Activated CD8-positive, alpha-beta memory T cell treated with anti-CD3 and anti-CD28 coated beads, Interleukin-2, amount 10 ng/mL, durations not matched to agents 7 days and 5 days (primary cell): ENCODE measurements at regions not wholly inside any gene's neighbourhood (a gene's known extent, or its start where the extent isn't known, plus 50 kb on each side); places are given as distances from the start of the nearest gene placed in this dataset.
"Not testable (repeated sequence)": the region's sequence is repeated elsewhere in the genome, so short reads cannot be mapped to it uniquely, and the experiment has no call there.

ENCODE experiments used
- ATAC-seq: fragments of 150-1000 bp; cut with Tn5 transposase; one replicate; pipeline ENCODE4 v1.10.0; 2021; ENCODE audit warnings: moderate library complexity
- CTCF ChIA-PET: fragments of 350-600 bp; sonication (Branson Sonifier 250); formaldehyde crosslinking; loops from one replicate; lab custom pipeline; 2021; ENCODE audit warnings: antibody characterized with exemption; lab: Charles Lee
- DNase-seq: peaks from one replicate; pipeline ENCODE4 v3.0.0-alpha.2; 2020
- H3K27ac Mint-ChIP-seq: one replicate; pipeline ENCODE4 v1.8.0; 2021; ENCODE audit warnings: mild to moderate bottlenecking, mixed read lengths
- H3K27me3 Mint-ChIP-seq: one replicate; pipeline ENCODE4 v1.8.0; 2021; ENCODE audit warnings: mixed read lengths
- H3K36me3 Mint-ChIP-seq: one replicate; pipeline ENCODE4 v1.8.0; 2021; ENCODE audit warnings: mild to moderate bottlenecking, mixed read lengths
- H3K4me1 Mint-ChIP-seq: one replicate; pipeline ENCODE4 v1.8.0; 2021; ENCODE audit warnings: mixed read lengths
- H3K4me3 Mint-ChIP-seq: one replicate; pipeline ENCODE4 v1.8.0; 2021; ENCODE audit warnings: mild to moderate bottlenecking, moderate library complexity, mixed read lengths
- H3K9me3 Mint-ChIP-seq: one replicate; pipeline ENCODE4 v1.8.0; 2022; ENCODE audit warnings: low read depth, mixed read lengths

DNA sequence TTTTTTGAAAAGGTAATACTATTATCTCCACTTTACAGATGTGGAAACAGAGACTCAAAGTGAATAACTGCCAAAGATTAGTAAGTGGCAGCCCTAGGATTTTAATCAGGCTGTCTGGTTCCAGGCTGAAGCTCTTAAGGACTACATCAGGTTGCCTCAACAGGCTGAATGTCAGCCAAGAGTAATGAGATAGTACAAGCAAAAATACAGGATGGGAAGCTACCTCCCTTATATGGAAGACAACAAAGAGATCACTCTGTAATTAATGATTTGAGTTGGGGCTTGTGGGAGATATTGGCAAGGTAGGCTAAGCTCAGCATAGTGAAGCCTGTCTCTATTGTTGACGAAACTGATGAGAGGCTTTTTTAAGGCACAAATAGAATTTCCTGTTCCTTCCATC is 323.1 kb downstream of the KCNJ3 start:
- H3K4me1 Mint-ChIP-seq, result no peaks in the 10 kb centered on the region
- no peak for DNase-seq
- ATAC-seq, result no peak
- no peaks in the 10 kb centered on the region for H3K27me3 Mint-ChIP-seq
- H3K9me3 Mint-ChIP-seq, result no peaks in the 10 kb centered on the region
- no peak overlapping the region for H3K27ac Mint-ChIP-seq
- CTCF ChIA-PET, result no interaction called here
- no peaks in the 10 kb centered on the region for H3K36me3 Mint-ChIP-seq
- H3K4me3 Mint-ChIP-seq, result no peak overlapping the region

DNA sequence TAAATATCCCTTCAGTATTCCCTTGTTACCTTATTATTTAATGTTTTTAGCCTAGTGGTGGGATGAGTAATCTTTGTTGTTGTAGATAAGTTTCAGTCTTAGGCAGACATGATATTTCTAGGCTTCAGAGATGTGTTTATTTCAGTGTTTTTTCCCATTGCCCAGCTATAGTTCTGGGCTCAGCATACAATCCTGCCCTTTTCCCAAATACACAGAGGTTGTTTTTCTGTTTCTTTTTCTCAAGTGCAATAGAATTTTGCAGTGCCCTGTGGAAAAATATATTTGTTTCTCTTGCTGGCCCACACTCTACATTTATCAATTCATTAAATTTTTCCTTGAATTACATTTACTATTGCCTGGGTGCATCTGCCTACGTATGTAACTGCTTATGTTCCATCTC is 321.8 kb downstream of the KCNJ3 start:
- no peaks in the 10 kb centered on the region for H3K4me1 Mint-ChIP-seq
- CTCF ChIA-PET, result no interaction called here
- no peaks in the 10 kb centered on the region for H3K9me3 Mint-ChIP-seq
- H3K27ac Mint-ChIP-seq, result no peak overlapping the region
- ATAC-seq, result no peak
- no peaks in the 10 kb centered on the region for H3K27me3 Mint-ChIP-seq
- H3K36me3 Mint-ChIP-seq, result no peaks in the 10 kb centered on the region
- H3K4me3 Mint-ChIP-seq, result no peak overlapping the region
- no peak for DNase-seq

DNA sequence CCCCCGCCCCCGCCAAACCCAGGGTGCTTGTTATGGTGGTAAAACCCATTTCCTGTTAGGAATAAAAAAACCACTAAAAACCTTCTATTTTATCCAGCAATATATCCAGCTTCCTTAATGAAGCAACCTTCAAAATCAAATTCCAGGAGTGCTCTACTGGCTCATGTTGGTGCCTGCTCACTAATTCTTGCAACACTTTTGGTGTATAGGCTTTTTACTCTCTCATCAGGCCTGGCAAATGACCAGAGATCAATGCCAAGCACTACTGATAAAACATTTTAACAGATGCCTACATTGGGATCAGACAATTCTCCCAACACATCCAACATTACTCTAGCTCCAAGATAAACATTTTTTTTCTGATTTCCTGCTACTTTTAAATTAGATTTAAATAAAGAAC is 312.4 kb downstream of the KCNJ3 start:
- Mint-ChIP-seq H3K27me3 (no peaks in the 10 kb centered on the region), H3K9me3 (peaks cover 6% of the 10 kb centered on the region), H3K27ac (no peak overlapping the region), H3K4me1 (no peaks in the 10 kb centered on the region), H3K4me3 (no peak overlapping the region), H3K36me3 (no peaks in the 10 kb centered on the region)
- DNase-seq (no peak), ATAC-seq (no peak)
- CTCF ChIA-PET, result no interaction called here

DNA sequence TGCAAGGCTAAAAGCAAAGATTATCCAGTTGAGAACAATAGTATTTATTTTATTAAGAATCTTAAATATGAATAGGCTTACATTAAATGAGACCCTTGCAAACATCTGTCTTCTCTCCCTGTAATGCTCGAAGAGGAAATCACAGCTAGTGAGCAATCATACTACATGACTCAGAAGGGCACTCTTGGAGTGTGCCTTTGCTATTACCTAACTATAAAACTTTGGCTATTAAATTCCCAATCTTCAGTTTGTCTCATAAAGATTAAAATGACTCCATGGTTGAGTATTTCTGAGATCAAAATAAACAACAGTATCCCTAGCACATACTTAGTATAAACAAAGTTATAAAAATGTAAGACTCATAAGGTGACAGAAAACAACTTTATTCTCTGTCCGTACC is 296.9 kb downstream of the KCNJ3 start:
- H3K27ac Mint-ChIP-seq, result no peak overlapping the region
- DNase-seq, result no peak
- no peaks in the 10 kb centered on the region for H3K4me1 Mint-ChIP-seq
- no peaks in the 10 kb centered on the region for H3K9me3 Mint-ChIP-seq
- H3K36me3 Mint-ChIP-seq, result no peaks in the 10 kb centered on the region
- CTCF ChIA-PET, result no interaction called here
- ATAC-seq, result no peak
- no peak overlapping the region for H3K4me3 Mint-ChIP-seq
- no peaks in the 10 kb centered on the region for H3K27me3 Mint-ChIP-seq

DNA sequence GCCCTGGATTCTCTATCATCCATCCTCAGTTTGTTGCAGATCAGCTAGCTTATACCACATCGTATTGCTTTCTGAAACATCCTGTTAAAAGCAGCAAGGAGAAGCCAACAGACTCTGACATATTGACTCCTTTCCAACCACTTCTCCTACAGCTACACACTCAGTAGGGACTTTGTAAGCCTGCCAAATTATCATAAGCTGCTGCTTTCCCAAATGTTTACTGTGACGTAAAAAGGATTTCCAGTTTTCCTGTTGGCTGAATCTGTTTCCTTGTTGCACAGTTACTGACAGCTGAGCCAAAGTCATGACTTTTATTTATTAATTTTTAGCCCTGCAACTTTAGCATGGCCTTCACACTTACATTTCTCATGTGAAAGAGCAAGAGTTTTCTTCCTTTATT is 294.3 kb downstream of the KCNJ3 start:
- no peaks in the 10 kb centered on the region for H3K27me3 Mint-ChIP-seq
- DNase-seq (no peak), ATAC-seq (no peak)
- no peak overlapping the region for H3K27ac Mint-ChIP-seq
- H3K4me1 Mint-ChIP-seq, result no peaks in the 10 kb centered on the region
- CTCF ChIA-PET, result no interaction called here
- no peak overlapping the region for H3K4me3 Mint-ChIP-seq
- no peaks in the 10 kb centered on the region for H3K36me3 Mint-ChIP-seq
- no peaks in the 10 kb centered on the region for H3K9me3 Mint-ChIP-seq

DNA sequence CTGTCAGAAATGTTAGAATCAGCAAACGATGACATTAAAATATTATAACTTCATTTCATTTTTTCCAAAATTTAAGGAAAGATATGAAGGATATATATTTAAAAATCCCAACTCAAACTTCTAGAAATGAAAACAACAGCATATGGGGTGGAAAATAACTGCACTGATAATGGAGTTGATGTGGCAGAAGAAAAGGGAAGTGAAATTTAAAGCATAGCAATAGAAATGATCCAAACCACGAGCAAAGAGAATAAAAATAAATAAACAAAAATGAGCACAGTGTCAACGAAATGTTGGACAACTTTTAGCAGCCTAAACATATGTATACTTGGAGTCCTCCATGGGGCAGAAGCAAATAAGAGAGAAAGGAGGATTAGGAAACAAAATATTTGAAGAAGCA is 280.2 kb downstream of the KCNJ3 start:
- CTCF ChIA-PET, result no interaction called here
- no peaks in the 10 kb centered on the region for H3K36me3 Mint-ChIP-seq
- ATAC-seq (no peak), DNase-seq (no peak)
- peaks cover 10% of the 10 kb centered on the region for H3K9me3 Mint-ChIP-seq
- no peak overlapping the region for H3K4me3 Mint-ChIP-seq
- H3K4me1 Mint-ChIP-seq, result no peaks in the 10 kb centered on the region
- no peak overlapping the region for H3K27ac Mint-ChIP-seq
- H3K27me3 Mint-ChIP-seq, result no peaks in the 10 kb centered on the region

DNA sequence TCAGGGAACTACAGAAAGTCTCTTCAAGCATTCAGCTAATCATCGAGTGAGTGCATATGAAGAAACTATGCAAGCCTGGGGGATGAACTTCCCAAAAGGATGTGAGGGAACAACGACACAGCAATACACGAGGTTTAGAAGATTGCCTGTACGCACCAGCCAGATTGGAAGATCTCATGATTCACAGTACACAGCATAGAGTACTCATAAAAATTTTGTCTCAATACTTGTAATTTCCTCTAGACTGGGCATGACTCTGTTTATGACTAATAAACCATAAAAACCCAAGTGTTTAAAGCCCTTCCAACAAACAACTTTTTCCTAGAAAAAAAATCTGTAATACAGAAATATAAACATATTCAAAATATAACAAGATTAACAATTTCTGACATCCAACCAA is 279.7 kb downstream of the KCNJ3 start:
- Mint-ChIP-seq H3K4me3 (no peak overlapping the region), H3K9me3 (peaks cover 7% of the 10 kb centered on the region), H3K27ac (no peak overlapping the region), H3K4me1 (no peaks in the 10 kb centered on the region), H3K27me3 (no peaks in the 10 kb centered on the region), H3K36me3 (no peaks in the 10 kb centered on the region)
- CTCF ChIA-PET, result no interaction called here
- ATAC-seq (no peak), DNase-seq (no peak)

DNA sequence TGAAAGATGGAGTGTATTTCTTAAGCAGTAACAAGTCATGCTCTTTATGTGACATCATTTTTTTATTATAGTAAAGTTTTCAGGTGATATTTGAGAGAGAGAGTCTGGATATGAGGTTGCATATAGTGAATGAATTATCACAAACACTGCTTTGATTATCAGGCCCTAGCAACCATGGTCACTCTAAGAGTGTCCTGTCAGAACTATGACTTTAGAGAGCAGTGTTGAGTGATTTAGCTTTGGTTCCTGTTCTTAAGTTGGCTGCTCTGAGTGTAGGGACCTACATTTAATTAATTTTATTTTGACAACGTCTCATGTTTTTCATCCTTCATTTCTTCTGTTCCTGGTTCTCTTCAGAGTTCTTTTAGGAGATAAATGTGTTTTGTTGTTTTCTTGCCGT is 275.5 kb downstream of the KCNJ3 start:
- Mint-ChIP-seq H3K9me3 (peaks cover 5% of the 10 kb centered on the region), H3K27me3 (no peaks in the 10 kb centered on the region), H3K4me3 (no peak overlapping the region), H3K36me3 (no peaks in the 10 kb centered on the region), H3K27ac (no peak overlapping the region), H3K4me1 (no peaks in the 10 kb centered on the region)
- CTCF ChIA-PET, result no interaction called here
- ATAC-seq (no peak), DNase-seq (no peak)

DNA sequence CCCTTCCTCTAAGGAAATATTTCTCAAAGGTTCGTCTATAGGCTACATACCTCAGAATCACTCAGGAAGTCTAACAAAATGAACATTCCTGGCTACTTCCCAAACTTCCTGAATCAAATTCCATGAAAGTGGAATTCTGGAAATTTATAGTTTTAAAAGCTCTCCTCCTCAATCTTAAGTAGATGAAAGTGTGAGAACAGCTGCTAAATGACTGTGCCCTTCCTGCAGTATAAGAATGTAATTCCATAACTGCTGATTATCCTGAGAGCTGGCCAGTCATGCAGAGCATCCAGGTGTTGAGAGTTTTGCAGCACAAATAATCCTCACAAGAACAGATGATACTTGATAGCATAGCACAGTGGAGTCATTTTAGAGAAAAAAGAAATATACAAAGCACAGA is 265.0 kb downstream of the KCNJ3 start:
- no peaks in the 10 kb centered on the region for H3K27me3 Mint-ChIP-seq
- no peaks in the 10 kb centered on the region for H3K36me3 Mint-ChIP-seq
- CTCF ChIA-PET, result no interaction called here
- no peak for DNase-seq
- no peak overlapping the region for H3K4me3 Mint-ChIP-seq
- no peak overlapping the region for H3K27ac Mint-ChIP-seq
- peaks cover 11% of the 10 kb centered on the region for H3K9me3 Mint-ChIP-seq
- no peaks in the 10 kb centered on the region for H3K4me1 Mint-ChIP-seq
- ATAC-seq, result no peak

DNA sequence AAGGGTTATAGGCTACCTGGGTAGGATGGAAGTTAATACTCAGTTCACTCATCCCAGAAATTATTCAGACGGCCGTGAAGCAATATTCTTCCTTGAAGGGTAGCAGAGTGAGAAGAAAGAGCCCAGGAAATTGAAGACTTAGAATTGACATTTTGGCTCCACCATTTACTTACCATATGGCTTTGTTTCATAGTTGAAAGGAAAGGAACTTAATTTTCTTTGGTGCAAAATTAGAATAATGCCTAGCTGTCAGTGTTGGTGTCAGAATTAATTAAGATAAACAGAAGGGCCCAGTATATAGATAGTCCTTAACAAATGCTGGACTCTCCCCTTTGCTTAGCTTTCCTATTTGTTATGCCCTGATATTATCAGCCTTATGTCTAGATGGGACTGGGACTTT is 263.2 kb downstream of the KCNJ3 start:
- no peak overlapping the region for H3K4me3 Mint-ChIP-seq
- CTCF ChIA-PET, result no interaction called here
- H3K36me3 Mint-ChIP-seq, result no peaks in the 10 kb centered on the region
- H3K27ac Mint-ChIP-seq, result no peak overlapping the region
- no peak for ATAC-seq
- no peak for DNase-seq
- no peaks in the 10 kb centered on the region for H3K4me1 Mint-ChIP-seq
- H3K9me3 Mint-ChIP-seq, result peaks cover 13% of the 10 kb centered on the region
- H3K27me3 Mint-ChIP-seq, result no peaks in the 10 kb centered on the region

DNA sequence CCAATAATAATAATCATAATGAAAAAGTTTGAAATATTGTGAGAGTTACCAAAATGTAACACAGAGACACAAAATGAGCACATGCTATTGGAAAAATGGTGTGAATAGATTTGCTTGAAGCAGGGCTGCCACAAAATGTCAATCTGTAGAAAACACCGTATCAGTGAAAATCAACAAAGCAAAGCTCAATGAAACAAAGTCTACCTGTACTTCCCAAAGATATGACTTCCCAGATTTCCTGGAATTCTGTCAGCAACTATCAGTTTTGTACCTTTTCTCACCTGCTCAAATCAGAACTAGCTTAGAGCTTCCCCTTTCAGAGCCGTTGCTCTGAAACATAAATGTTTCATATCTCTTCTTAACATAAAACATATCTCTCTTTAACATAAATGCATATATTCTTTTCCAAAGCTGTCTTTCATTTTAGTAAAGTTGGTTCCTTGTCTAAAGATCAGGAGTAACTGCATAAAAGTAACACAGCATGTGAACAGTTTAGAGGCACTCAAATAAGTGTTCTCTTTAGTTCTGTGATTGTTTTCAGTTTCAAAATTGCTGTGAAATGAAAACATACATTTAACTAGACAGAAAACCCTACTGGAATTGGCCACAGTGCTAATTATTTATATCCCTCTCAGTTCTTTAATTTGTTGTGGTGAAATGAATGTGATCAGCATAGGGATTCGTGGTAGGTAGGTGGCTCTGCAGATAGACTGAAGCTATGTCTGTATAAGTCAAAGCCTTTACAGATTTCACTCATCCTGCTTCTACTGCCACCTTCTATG is 262.5 kb downstream of the KCNJ3 start:
- Mint-ChIP-seq H3K27me3 (no peaks in the 10 kb centered on the region), H3K9me3 (peaks cover 13% of the 10 kb centered on the region), H3K4me3 (no peak overlapping the region), H3K27ac (no peak overlapping the region), H3K36me3 (no peaks in the 10 kb centered on the region), H3K4me1 (no peaks in the 10 kb centered on the region)
- CTCF ChIA-PET, result no interaction called here
- DNase-seq (no peak), ATAC-seq (no peak)

DNA sequence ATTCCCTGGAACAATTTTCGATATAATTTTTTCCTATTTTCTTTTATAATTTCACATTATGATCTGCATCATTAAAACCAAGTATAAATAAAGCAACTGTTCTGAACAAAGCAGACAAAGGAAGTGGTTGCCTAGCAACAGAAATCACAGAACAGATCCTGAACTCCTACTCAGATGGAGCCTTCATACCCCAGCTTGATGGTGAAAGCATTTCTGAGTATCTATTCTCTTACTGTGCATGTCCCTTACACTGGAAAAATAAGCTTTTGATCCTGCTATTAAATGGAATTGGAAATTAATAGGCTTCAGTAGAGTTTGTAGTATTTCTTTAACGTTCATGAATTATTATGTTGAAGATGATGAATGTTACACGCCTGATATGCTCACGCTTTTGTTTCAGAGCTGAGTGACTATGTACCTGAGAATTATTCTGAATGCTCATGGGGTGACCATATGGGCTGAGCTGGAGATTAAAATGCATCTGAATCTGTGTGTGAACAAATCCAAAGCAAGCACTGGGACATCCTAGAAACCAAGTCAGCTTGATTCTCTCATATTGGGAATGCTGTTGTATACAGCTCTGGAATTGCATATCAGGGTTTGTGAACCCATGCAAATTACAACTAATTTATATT is 254.0 kb downstream of the KCNJ3 start:
- CTCF ChIA-PET, result no interaction called here
- Mint-ChIP-seq H3K27ac (no peak overlapping the region), H3K27me3 (no peaks in the 10 kb centered on the region), H3K4me1 (no peaks in the 10 kb centered on the region), H3K4me3 (no peak overlapping the region), H3K36me3 (no peaks in the 10 kb centered on the region), H3K9me3 (peaks cover 2% of the 10 kb centered on the region)
- no peak for ATAC-seq
- DNase-seq, result no peak

DNA sequence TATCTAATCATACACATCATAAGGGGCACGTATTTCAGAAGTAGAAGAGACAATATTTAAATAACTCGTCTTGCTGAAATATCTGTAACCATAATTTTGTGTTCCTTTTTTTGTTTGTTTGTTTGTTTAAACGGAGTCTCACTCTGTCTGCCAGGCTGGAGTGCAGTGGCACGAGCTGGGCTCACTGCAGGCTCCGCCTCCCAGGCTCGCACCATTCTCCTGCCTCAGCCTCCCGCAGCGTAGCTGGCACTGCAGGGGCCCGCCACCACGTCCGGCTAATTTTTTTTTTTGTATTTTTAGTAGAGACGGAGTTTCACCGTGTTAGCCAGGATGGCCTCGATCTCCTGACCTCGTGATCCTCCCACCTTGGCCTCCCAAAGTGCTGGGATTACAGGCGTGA is 248.9 kb downstream of the KCNJ3 start:
- CTCF ChIA-PET, H3K4me3 Mint-ChIP-seq, H3K27me3 Mint-ChIP-seq, H3K36me3 Mint-ChIP-seq, H3K27ac Mint-ChIP-seq, DNase-seq, H3K4me1 Mint-ChIP-seq, H3K9me3 Mint-ChIP-seq, ATAC-seq: not testable (repeated sequence)

DNA sequence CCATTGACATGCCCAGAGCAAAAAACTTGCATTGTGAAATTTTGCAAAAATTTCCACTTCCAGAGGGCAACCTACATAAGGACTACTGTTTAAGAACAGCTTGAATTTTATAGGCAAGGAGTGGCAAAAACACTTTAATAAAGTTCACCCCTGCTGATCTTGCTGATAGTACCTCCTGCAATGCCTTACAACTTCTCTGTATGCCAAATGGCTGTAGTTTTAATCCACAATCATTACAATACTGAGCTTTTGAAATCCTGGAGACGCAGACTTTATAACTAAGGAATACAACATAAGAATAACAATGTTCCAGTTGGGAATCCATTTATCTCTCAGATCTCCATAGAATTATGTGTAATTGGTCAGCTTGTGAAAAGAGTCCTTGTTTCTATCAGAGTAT is 247.5 kb downstream of the KCNJ3 start:
- CTCF ChIA-PET, result no interaction called here
- H3K4me3 Mint-ChIP-seq, result no peak overlapping the region
- no peaks in the 10 kb centered on the region for H3K36me3 Mint-ChIP-seq
- DNase-seq, result no peak
- no peaks in the 10 kb centered on the region for H3K27me3 Mint-ChIP-seq
- no peaks in the 10 kb centered on the region for H3K4me1 Mint-ChIP-seq
- peaks cover 2% of the 10 kb centered on the region for H3K9me3 Mint-ChIP-seq
- H3K27ac Mint-ChIP-seq, result no peak overlapping the region
- ATAC-seq, result no peak
